ENCODE measurements at regions not wholly inside any gene's neighbourhood (a gene's known extent, or its start where the extent isn't known, plus 50 kb on each side); places are given as distances from the start of the nearest gene placed in this dataset.

DNA sequence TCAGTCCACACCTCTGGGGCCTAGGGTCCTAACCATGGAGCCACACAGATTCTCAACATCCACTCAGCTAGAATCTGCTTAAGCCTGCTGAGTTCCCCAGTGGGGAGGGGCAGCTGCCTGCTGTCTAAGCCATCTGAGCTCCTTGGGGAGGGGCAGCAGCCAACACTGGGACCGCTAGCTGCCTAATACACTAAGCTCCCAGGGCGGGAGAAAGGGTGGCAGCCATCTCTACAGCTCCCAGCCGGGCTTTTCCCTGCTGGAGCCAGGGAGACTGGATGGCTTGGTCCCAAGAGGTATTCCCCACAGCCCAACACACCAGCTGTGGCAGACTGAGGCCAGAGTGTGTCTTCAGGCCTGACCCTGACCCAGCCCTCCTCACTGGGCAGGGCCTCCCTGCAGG is 217.3 kb upstream of the TMEM45B start:
- TF ChIP-seq, protein P1, sequence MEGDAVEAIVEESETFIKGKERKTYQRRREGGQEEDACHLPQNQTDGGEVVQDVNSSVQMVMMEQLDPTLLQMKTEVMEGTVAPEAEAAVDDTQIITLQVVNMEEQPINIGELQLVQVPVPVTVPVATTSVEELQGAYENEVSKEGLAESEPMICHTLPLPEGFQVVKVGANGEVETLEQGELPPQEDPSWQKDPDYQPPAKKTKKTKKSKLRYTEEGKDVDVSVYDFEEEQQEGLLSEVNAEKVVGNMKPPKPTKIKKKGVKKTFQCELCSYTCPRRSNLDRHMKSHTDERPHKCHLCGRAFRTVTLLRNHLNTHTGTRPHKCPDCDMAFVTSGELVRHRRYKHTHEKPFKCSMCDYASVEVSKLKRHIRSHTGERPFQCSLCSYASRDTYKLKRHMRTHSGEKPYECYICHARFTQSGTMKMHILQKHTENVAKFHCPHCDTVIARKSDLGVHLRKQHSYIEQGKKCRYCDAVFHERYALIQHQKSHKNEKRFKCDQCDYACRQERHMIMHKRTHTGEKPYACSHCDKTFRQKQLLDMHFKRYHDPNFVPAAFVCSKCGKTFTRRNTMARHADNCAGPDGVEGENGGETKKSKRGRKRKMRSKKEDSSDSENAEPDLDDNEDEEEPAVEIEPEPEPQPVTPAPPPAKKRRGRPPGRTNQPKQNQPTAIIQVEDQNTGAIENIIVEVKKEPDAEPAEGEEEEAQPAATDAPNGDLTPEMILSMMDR (IDR thresholded peaks at IDR 0.05; ENCODE audit: low read depth, low read length): no peak
- TF ChIP-seq MYC (IDR thresholded peaks at IDR 0.05; ENCODE audit: low read depth, low read length): no peak
- TF ChIP-seq POLR2A (IDR thresholded peaks at IDR 0.05; ENCODE audit: extremely low read depth, insufficient read length): no peak

All from NB4 (cell line).